B cell (primary cell): ENCODE measurements at regions not wholly inside any gene's neighbourhood (a gene's known extent, or its start where the extent isn't known, plus 50 kb on each side); places are given as distances from the start of the nearest gene placed in this dataset.

Source experiments
- ATAC-seq: fragments of 200-7000 bp; cut with Tn5 transposase; one replicate; pipeline ENCODE4 v1.10.0; 2021; ENCODE audit warnings: low read depth, mild to moderate bottlenecking, moderate number of reproducible peaks, moderate library complexity
- CTCF ChIA-PET: fragments of 350-600 bp; sonication (Branson Sonifier 250); formaldehyde crosslinking; loops from one replicate; lab custom pipeline; 2021; ENCODE audit warnings: antibody characterized with exemption, inconsistent platforms; lab: Charles Lee
- POLR2A ChIA-PET: fragments of 350-600 bp; sonication (Branson Sonifier 250); formaldehyde crosslinking; loops from one replicate; lab custom pipeline; 2021; ENCODE audit warnings: antibody characterized with exemption; lab: Charles Lee
- DNase-seq: peaks from one replicate; pipeline ENCODE4 v3.0.0; 2013
- H2AFZ ChIP-seq: 2 replicates; pipeline ENCODE4 v1.6.1; 2012; ENCODE audit warnings: mild to moderate bottlenecking, low read depth, low read length; ENCODE audit not compliant: insufficient read depth, poor library complexity, severe bottlenecking
- H3K27ac ChIP-seq, 2 donors: 1 replicate in 1 of 2; 2 replicates in 1 of 2; pipeline ENCODE4 v1.5.1; 2012 to 2013; ENCODE audit warnings: low read length in 2 of 2, mild to moderate bottlenecking in 2 of 2, moderate library complexity in 1 of 2
- H3K27me3 ChIP-seq, 4 experiments: fragments of 200-600 bp in 1 of 4; sonication (generic) in 1 of 4; replicated peaks in 1 of 4; 1 replicate in 2 of 4; 2 replicates in 2 of 4; pipeline versions ENCODE4 v1.6.1 to v1.7.0; 2013 to 2016; ENCODE audit warnings: low read length in 3 of 4, mild to moderate bottlenecking in 2 of 4, mixed read lengths in 1 of 4, moderate library complexity in 1 of 4; ENCODE audit not compliant: insufficient read depth in 4 of 4, control insufficient read depth in 3 of 4; ENCODE audit errors: control extremely low read depth in 1 of 4
- H3K36me3 ChIP-seq, 2 experiments: replicated peaks in 1 of 2; 1 replicate in 1 of 2; 2 replicates in 1 of 2; pipeline versions ENCODE4 v1.6.1 to v1.7.1; 2013; ENCODE audit warnings: low read length in 1 of 2; ENCODE audit not compliant: insufficient read depth in 2 of 2, control insufficient read depth in 1 of 2; ENCODE audit errors: control extremely low read depth in 1 of 2, extremely low read depth in 1 of 2
- H3K4me1 ChIP-seq, 2 donors: fragments of 200-600 bp in 1 of 2; sonication (generic) in 1 of 2; 1 replicate in 1 of 2; 2 replicates in 1 of 2; pipeline versions ENCODE4 v1.5.1 to v1.6.1; 2013 to 2017; ENCODE audit warnings: low read length in 2 of 2; ENCODE audit not compliant: control insufficient read depth in 2 of 2, insufficient read depth in 2 of 2
- H3K4me2 ChIP-seq: replicated peaks from 2 replicates; pipeline ENCODE3; 2012; ENCODE audit warnings: mild to moderate bottlenecking, low read depth, low read length; ENCODE audit not compliant: poor library complexity, severe bottlenecking
- H3K4me3 ChIP-seq, 5 experiments: fragments of 200-600 bp in 1 of 5; sonication (generic) in 1 of 5; 1 replicate in 3 of 5; 2 replicates in 2 of 5; pipeline versions ENCODE4 v1.5.1 to v1.7.0; 2011 to 2016; ENCODE audit warnings: low read length in 4 of 5, mild to moderate bottlenecking in 4 of 5, low read depth in 2 of 5, control low read depth in 1 of 5, moderate library complexity in 1 of 5; ENCODE audit not compliant: insufficient read depth in 1 of 5; ENCODE audit errors: control extremely low read depth in 1 of 5, extremely low read depth in 1 of 5
- H3K79me2 ChIP-seq: fragments of 200-600 bp; sonication (generic); one replicate; pipeline ENCODE4 v1.6.0; 2016; ENCODE audit warnings: low read length; ENCODE audit not compliant: control insufficient read depth, insufficient read depth
- H3K9ac ChIP-seq: fragments of 200-600 bp; sonication (generic); 2 replicates; pipeline ENCODE4 v1.6.1; 2017; ENCODE audit warnings: mild to moderate bottlenecking, low read length, moderate library complexity
- H3K9me3 ChIP-seq, 3 donors: one replicate each; pipeline versions ENCODE4 v1.6.1 to v1.7.1; 2013; ENCODE audit warnings: low read length in 2 of 3; ENCODE audit not compliant: control insufficient read depth in 2 of 3, insufficient read depth in 1 of 3; ENCODE audit errors: control extremely low read depth in 1 of 3
- H4K20me1 ChIP-seq: 2 replicates; pipeline ENCODE4 v1.6.0; 2012; ENCODE audit warnings: mild to moderate bottlenecking, low read length; ENCODE audit not compliant: insufficient read depth, control insufficient read depth, poor library complexity, severe bottlenecking
- H3K27ac Mint-ChIP-seq: one replicate; pipeline ENCODE4 v1.8.0; 2021; ENCODE audit warnings: mixed read lengths
- H3K27me3 Mint-ChIP-seq: one replicate; pipeline ENCODE4 v1.8.0; 2021; ENCODE audit warnings: mixed read lengths
- H3K4me1 Mint-ChIP-seq: one replicate; pipeline ENCODE4 v1.8.0; 2021; ENCODE audit warnings: mixed read lengths
- H3K4me3 Mint-ChIP-seq: one replicate; pipeline ENCODE4 v1.8.0; 2021; ENCODE audit warnings: mixed read lengths
- H3K9me3 Mint-ChIP-seq: one replicate; pipeline ENCODE4 v1.8.0; 2022; ENCODE audit warnings: mixed read lengths; ENCODE audit not compliant: insufficient read depth
- CTCF ChIP-seq: fragments of 200-600 bp; IDR thresholded peaks from one replicate; pipeline ENCODE4 v1.8.0; 2022; ENCODE audit warnings: antibody characterized with exemption, mild to moderate bottlenecking
- EZH2 ChIP-seq: IDR thresholded peaks from 2 replicates; pipeline ENCODE4 v1.6.1; 2012; ENCODE audit warnings: borderline replicate concordance, low read depth, mild to moderate bottlenecking, moderate library complexity, low read length; ENCODE audit not compliant: insufficient read depth, poor library complexity, severe bottlenecking
- WGBS: methylation state at CpG from one replicate; pipeline ENCODE4 v1.1.5; 2013; ENCODE audit warnings: missing lambda C conversion rate; ENCODE audit not compliant: insufficient coverage; 5-methylcytosine and 5-hydroxymethylcytosine counted together
- intact Hi-C: fragments of 100-400 bp; cut with micrococcal nuclease; formaldehyde crosslinking; loops from one replicate; pipeline ENCODE4 v1.10.0; 2022

DNA sequence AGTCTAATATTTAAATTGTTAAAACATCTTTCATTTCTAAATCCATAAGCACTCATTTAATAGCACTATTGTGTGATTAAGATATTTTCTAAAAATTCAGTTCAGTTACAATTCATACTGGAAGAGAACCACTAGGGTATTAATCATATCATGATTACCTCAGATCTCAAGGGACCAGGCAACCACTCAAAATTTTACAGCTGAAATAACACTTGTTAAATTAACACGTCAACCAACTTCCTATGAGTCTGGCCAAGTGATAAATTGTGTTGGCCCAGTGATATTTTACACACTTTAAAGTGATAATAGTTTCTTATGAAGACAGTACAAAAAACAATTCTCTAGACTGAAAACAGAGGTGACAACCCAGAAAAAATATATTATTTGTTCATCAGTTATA, 869.0 kb upstream of the ADGRB3 start:
- no peaks in the 10 kb centered on the region for H3K27me3 Mint-ChIP-seq
- no CpG with 5 or more reads among the region's 1 CpG for WGBS
- Histone ChIP-seq H2AFZ (no peak overlapping the region), H3K4me3 (no peak overlapping the region), H3K4me2 (no peak overlapping the region), H3K4me1 (no peaks in the 10 kb centered on the region), H3K36me3 (no peaks in the 10 kb centered on the region), H4K20me1 (no peaks in the 10 kb centered on the region), H3K9me3 (no peaks in the 10 kb centered on the region), H3K9ac (no peak overlapping the region), H3K27me3 (no peaks in the 10 kb centered on the region), H3K79me2 (no peaks in the 10 kb centered on the region), H3K27ac (no peak overlapping the region)
- POLR2A ChIA-PET, result no interaction called here
- H3K9me3 Mint-ChIP-seq, result no peaks in the 10 kb centered on the region
- no peak overlapping the region for H3K4me3 Mint-ChIP-seq
- H3K4me1 Mint-ChIP-seq, result no peaks in the 10 kb centered on the region
- CTCF ChIA-PET, result interaction anchor here (1.1 kb wide), 1 partner anchor 10 kb away, joined by 3 read pairs; no protein-coding TSS in a partner anchor
- no peak for DNase-seq
- TF ChIP-seq EZH2, result no peak
- no peak for TF ChIP-seq CTCF
- ATAC-seq, result no peak
- H3K27ac Mint-ChIP-seq, result no peak overlapping the region
- intact Hi-C loops, result no loop called here

GRCh38 chr6:67759001-67759400, 876.1 kb upstream of the ADGRB3 start:
- WGBS, result no CpG with 5 or more reads among the region's 1 CpG
- ChIA-PET CTCF (no interaction called here), POLR2A (no interaction called here)
- peaks cover 3% of the 10 kb centered on the region for H3K9me3 Mint-ChIP-seq
- no peaks in the 10 kb centered on the region for H3K4me1 ChIP-seq
- H3K4me3 Mint-ChIP-seq, result no peak overlapping the region
- TF ChIP-seq EZH2 (no peak), CTCF (no peak)
- no peak overlapping the region for H3K27ac Mint-ChIP-seq
- H3K9me3 ChIP-seq, result peaks cover 0 to 16% (median 3%) of the 10 kb centered on the region in 3 donors
- no peaks in the 10 kb centered on the region for H3K27me3 Mint-ChIP-seq
- H3K36me3 ChIP-seq, result no peaks in the 10 kb centered on the region
- H3K4me2 ChIP-seq, result no peak overlapping the region
- H3K27ac ChIP-seq, result no peak overlapping the region
- no peaks in the 10 kb centered on the region for H4K20me1 ChIP-seq
- DNase-seq (no peak), ATAC-seq (no peak)
- H3K4me1 Mint-ChIP-seq, result no peaks in the 10 kb centered on the region
- intact Hi-C loops, result no loop called here
- no peak overlapping the region for H2AFZ ChIP-seq
- no peaks in the 10 kb centered on the region for H3K27me3 ChIP-seq
- no peaks in the 10 kb centered on the region for H3K79me2 ChIP-seq
- H3K4me3 ChIP-seq, result no peak overlapping the region
- H3K9ac ChIP-seq, result no peak overlapping the region
